ENCODE measurements at regions not wholly inside any gene's neighbourhood (a gene's known extent, or its start where the extent isn't known, plus 50 kb on each side); places are given as distances from the start of the nearest gene placed in this dataset.

DNA sequence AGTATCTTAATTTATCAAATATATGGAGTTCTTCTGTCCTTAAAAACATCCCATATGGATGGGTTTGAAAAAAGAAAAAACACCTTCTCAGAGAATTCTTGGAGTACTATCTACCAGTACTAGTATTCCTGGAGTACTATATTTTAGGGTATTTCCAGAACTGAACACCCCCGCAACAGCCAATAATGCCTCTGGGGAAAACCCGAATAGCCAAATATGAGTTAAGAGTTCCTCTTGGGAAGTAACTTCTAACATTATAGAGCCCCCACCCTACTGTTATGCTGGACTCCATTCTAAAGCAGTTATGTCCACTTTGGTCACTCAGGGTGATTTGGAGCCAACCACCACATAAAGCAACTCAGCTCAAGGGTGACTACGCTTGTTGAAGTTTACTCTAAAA lies 115.0 kb upstream of the RASGEF1B start:
- TF ChIP-seq KDM1A (IDR thresholded peaks at IDR 0.05; ENCODE audit: borderline replicate concordance, low read length) (no peak), TBP (IDR thresholded peaks at IDR 0.05; ENCODE audit: low read depth, low read length) (no peak), SUZ12 (IDR thresholded peaks at IDR 0.05; ENCODE audit: low read length) (no peak), BRCA1 (IDR thresholded peaks at IDR 0.05; ENCODE audit: low read depth, low read length) (no peak), EZH2 (IDR thresholded peaks at IDR 0.05; ENCODE audit: low read depth, low read length, severe bottlenecking) (no peak), NRF1 (IDR thresholded peaks at IDR 0.05; ENCODE audit: low read depth, low read length) (no peak), TEAD4 (IDR thresholded peaks at IDR 0.05; ENCODE audit: low read depth, low read length) (no peak), TCF12 (IDR thresholded peaks at IDR 0.05; ENCODE audit: low read depth, low read length) (no peak), JUND (IDR thresholded peaks at IDR 0.05; ENCODE audit: low read length) (no peak), RBBP5 (IDR thresholded peaks at IDR 0.05; ENCODE audit: borderline replicate concordance, low read depth, low read length) (no peak), CEBPB (IDR thresholded peaks at IDR 0.05; ENCODE audit: low read depth, low read length) (no peak), RXRA (IDR thresholded peaks at IDR 0.05; ENCODE audit: insufficient read depth, low read depth, low read length) (no peak), GABPA (IDR thresholded peaks at IDR 0.05; ENCODE audit: borderline replicate concordance, insufficient read depth, low read length) (no peak), SIN3A (conservative IDR thresholded peaks at IDR 0.05 in 1 of 2, IDR thresholded peaks at IDR 0.05 in 1 of 2; ENCODE audit: low read depth in 1 of 2, low read length in 2 of 2) (no peak), TAF1 (IDR thresholded peaks at IDR 0.05; ENCODE audit: low read depth, low read length) (no peak), HDAC2 (IDR thresholded peaks at IDR 0.05; ENCODE audit: borderline replicate concordance in 1 of 2, low read depth in 2 of 2, low read length in 2 of 2) (no peak)
- H4K5ac ChIP-seq (ENCODE audit: insufficient read length, low read depth, low read length): no peak overlapping the region
- ChIA-PET POLR2A (ENCODE audit: partially characterized antibody) (no interaction called here), CTCF (ENCODE audit: partially characterized antibody) (interaction anchor here (0.7 kb wide), 1 partner anchor 113 kb away, joined by 3 read pairs; no protein-coding TSS in a partner anchor)
- H3K4me2 ChIP-seq (ENCODE audit: insufficient read depth in 1 of 2, low read depth in 2 of 2, low read length in 2 of 2): no peak overlapping the region
- no peak overlapping the region for H2BK20ac ChIP-seq (ENCODE audit: low read length)
- no peak overlapping the region for H2AK5ac ChIP-seq (ENCODE audit: low read depth, low read length)
- H3K79me2 ChIP-seq (ENCODE audit: control insufficient read depth in 1 of 2, insufficient read depth in 2 of 2, low read length in 2 of 2): no peaks in the 10 kb centered on the region
- no peak overlapping the region for H3K4me3 ChIP-seq (ENCODE audit: extremely low read depth in 1 of 4, insufficient read depth in 2 of 4, low read depth in 3 of 4, low read length in 4 of 4)
- H3K56ac ChIP-seq (replicated peaks; ENCODE audit: insufficient read length, low read depth, low read length): no peak overlapping the region
- WGBS, 2 experiments (ENCODE audit: extremely low coverage in 1 of 2, insufficient coverage in 1 of 2, insufficient read length in 1 of 2, insufficient replicate concordance in 2 of 2, low coverage in 1 of 2, low lambda C conversion rate in 2 of 2, missing lambda C conversion rate in 1 of 2): 92% methylated on average over 3 of the region's 3 CpGs; no CpG with 5 or more reads in 1 of the 2 experiments
- H3K27ac ChIP-seq (ENCODE audit: low read depth, low read length): no peak overlapping the region
- H3K9me3 ChIP-seq (ENCODE audit: insufficient read depth in 2 of 2, low read depth in 1 of 2, low read length in 1 of 2): no peaks in the 10 kb centered on the region
- no peak overlapping the region for H3K18ac ChIP-seq (ENCODE audit: extremely low read depth, low read length)
- H3K14ac ChIP-seq (ENCODE audit: insufficient read length): no peak overlapping the region
- H3K79me1 ChIP-seq (ENCODE audit: low read depth, low read length): no peaks in the 10 kb centered on the region
- H3K36me3 ChIP-seq (ENCODE audit: control insufficient read depth in 2 of 4, insufficient read depth in 4 of 4, low read length in 3 of 4): no peaks in the 10 kb centered on the region
- no peak overlapping the region for H3K23ac ChIP-seq (ENCODE audit: insufficient read length)
- H3K4me1 ChIP-seq (replicated peaks in 1 of 4; ENCODE audit: control insufficient read depth in 3 of 4, insufficient read depth in 4 of 4, low read length in 3 of 4): no peaks in the 10 kb centered on the region
- no peaks in the 10 kb centered on the region for H4K20me1 ChIP-seq (replicated peaks in 1 of 2; ENCODE audit: control insufficient read depth in 1 of 2, insufficient read depth in 2 of 2, low read length in 2 of 2)
- H2BK12ac ChIP-seq (ENCODE audit: low read depth, low read length): no peak overlapping the region
- H4K91ac ChIP-seq (replicated peaks; ENCODE audit: insufficient read length, low read length): no peak overlapping the region
- no peaks in the 10 kb centered on the region for H3K27me3 ChIP-seq (replicated peaks in 1 of 4; ENCODE audit: control insufficient read depth in 3 of 4, extremely low read depth in 1 of 4, insufficient read depth in 3 of 4, low read length in 3 of 4)
- no peaks in the 10 kb centered on the region for H3K23me2 ChIP-seq (ENCODE audit: low read depth, low read length)
- no peak overlapping the region for H3K9ac ChIP-seq (replicated peaks in 1 of 4; ENCODE audit: extremely low read depth in 1 of 4, low read depth in 3 of 4, low read length in 3 of 4)
- H3K4ac ChIP-seq (replicated peaks; ENCODE audit: insufficient read length, low read depth, low read length): no peak overlapping the region
- no peak for FAIRE-seq
- H2BK15ac ChIP-seq (ENCODE audit: low read length): no peak overlapping the region
- no peak overlapping the region for H2BK5ac ChIP-seq (ENCODE audit: low read depth, low read length)
- no peak overlapping the region for H2BK120ac ChIP-seq (replicated peaks; ENCODE audit: low read depth, low read length)
- DNase-seq (ENCODE audit: low read depth in 1 of 2, low spot score in 2 of 2): no peak
- no peak overlapping the region for H4K8ac ChIP-seq (ENCODE audit: extremely low read depth, insufficient read depth, low read length)
- H2AFZ ChIP-seq (ENCODE audit: low read length): no peak overlapping the region

Measured in H1 (cell line).